Coronary artery (tissue), 2 donors: ENCODE measurements at regions not wholly inside any gene's neighbourhood (a gene's known extent, or its start where the extent isn't known, plus 50 kb on each side); places are given as distances from the start of the nearest gene placed in this dataset.

Experiments
- DNase-seq: peaks from one replicate; pipeline ENCODE4 v3.0.0-alpha.2; 2017; ENCODE audit warnings: low spot score
- H3K27ac ChIP-seq, 2 donors: fragments of 200-600 bp; sonication (generic); one replicate each; pipeline ENCODE4 v1.5.1; 2016 to 2019
- H3K4me3 ChIP-seq: fragments of 200-600 bp; sonication (generic); 2 replicates; pipeline ENCODE4 v1.5.1; 2016; ENCODE audit warnings: mild to moderate bottlenecking, moderate library complexity
- TF ChIP-seq, protein P1 (sequence below): fragments of 200-600 bp; sonication (generic); IDR thresholded peaks from one replicate; pipeline ENCODE4 v1.5.1; 2019; ENCODE audit warnings: antibody characterized with exemption

- DNase-seq: no peak
- TF ChIP-seq, protein P1, sequence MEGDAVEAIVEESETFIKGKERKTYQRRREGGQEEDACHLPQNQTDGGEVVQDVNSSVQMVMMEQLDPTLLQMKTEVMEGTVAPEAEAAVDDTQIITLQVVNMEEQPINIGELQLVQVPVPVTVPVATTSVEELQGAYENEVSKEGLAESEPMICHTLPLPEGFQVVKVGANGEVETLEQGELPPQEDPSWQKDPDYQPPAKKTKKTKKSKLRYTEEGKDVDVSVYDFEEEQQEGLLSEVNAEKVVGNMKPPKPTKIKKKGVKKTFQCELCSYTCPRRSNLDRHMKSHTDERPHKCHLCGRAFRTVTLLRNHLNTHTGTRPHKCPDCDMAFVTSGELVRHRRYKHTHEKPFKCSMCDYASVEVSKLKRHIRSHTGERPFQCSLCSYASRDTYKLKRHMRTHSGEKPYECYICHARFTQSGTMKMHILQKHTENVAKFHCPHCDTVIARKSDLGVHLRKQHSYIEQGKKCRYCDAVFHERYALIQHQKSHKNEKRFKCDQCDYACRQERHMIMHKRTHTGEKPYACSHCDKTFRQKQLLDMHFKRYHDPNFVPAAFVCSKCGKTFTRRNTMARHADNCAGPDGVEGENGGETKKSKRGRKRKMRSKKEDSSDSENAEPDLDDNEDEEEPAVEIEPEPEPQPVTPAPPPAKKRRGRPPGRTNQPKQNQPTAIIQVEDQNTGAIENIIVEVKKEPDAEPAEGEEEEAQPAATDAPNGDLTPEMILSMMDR: no peak
- H3K4me3 ChIP-seq: no peak overlapping the region
- H3K27ac ChIP-seq: no peak overlapping the region
Observed at GRCh38 chr6:45830441-45831139, 185.1 kb downstream of the CLIC5 start.

GRCh38 chr6:45829873-45830272, 185.8 kb downstream of the CLIC5 start:
- H3K4me3 ChIP-seq: no peak overlapping the region
- TF ChIP-seq, protein P1: no peak
- no peak overlapping the region for H3K27ac ChIP-seq
- no peak for DNase-seq

DNA sequence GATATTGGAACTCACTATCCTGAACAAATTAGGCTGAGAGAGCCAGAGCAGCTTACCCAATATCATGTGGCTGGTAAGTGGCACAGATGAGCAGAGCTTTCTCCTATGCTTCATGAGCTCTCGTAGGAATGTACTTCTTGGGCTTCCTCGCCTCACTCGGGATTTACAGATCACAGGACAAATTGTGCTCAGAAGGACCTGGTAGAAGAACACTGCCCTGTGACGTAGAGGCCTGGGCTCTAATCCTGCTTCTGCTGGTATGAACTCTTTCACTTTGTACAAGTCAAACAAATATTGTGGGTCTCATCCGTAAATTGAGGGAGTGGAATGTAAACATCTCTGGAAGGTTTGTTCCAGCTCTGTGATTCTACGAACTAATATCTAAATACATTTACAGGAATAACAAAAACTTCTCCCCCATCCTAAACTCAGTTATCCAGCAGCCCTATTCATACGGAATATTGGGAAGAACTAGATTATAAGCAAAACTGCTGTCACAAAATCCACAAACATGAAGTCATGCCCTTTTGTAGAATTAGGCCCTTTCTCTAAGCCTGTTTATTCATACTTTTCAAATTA, 187.6 kb downstream of the CLIC5 start:
- Histone ChIP-seq H3K27ac (no peak overlapping the region), H3K4me3 (no peak overlapping the region)
- TF ChIP-seq, protein P1: no peak
- no peak for DNase-seq

GRCh38 chr6:45822873-45823272, 192.8 kb downstream of the CLIC5 start:
- TF ChIP-seq, protein P1: no peak

DNA sequence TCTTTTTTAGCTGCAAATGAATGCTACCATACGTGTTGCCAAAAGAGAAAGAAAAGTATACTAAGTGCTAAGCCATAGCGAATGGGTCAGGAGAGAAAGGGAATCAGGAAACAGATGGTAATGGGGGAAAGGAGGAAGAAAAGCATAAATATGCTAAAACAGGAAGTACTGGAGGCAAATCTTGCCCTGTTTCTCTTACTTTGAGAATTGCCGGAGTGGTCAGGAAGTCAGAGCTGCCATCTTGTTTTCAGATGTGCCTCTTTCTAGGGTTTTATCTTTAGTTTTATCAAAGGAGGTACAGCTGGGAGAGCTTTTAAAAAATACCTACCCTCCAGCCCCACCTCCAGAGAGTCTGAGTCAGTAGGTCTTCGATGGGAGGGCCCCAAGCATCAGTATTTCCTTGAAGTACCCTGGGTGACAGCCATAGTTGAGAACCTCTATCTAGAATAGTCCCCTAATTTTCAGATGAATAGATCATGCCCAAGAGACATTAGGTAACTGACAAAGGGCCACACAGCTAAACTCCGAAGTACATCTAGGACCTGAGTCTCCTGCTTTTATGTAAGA, 193.3 kb downstream of the CLIC5 start:
- Histone ChIP-seq H3K27ac (no peak overlapping the region), H3K4me3 (no peak overlapping the region)
- DNase-seq: no peak
- TF ChIP-seq, protein P1: no peak

More at GRCh38 chr6:45822873-45823272, 192.8 kb downstream of the CLIC5 start:
- Histone ChIP-seq H3K27ac (no peak overlapping the region), H3K4me3 (no peak overlapping the region)
- DNase-seq: no peak

GRCh38 chr6:45818655-45819054, 197.0 kb downstream of the CLIC5 start:
- no peak for DNase-seq
- Histone ChIP-seq H3K27ac (no peak overlapping the region), H3K4me3 (no peak overlapping the region)
- TF ChIP-seq, protein P1: no peak
